ENCODE measurements at regions not wholly inside any gene's neighbourhood (a gene's known extent, or its start where the extent isn't known, plus 50 kb on each side); places are given as distances from the start of the nearest gene placed in this dataset.

DNA sequence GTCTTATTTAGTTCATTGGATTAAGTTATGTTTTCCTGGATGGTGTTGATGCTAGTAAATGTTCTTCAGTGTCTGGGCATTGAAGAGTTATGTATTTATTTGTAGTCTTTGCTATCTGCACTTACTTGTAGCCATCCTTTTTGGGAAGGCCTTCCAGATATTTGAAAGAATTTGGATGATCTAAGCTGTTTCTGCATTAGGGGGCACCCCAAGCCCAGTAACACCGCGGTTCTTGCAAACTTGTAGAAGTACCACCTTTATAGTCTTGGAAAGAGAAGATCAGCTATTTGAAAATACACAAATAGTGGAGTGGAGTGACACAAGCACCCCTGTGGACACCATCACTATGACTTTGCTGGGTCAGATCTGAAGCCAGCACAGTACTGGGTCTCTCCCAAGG is 175.9 kb upstream of the KIF2B start:
- TF ChIP-seq CTCF (IDR thresholded peaks at IDR 0.05 in 2 of 3, conservative IDR thresholded peaks at IDR 0.05 in 1 of 3; ENCODE audit: borderline replicate concordance in 1 of 3, insufficient read depth in 1 of 3, low read depth in 2 of 3, low read length in 2 of 3) = no peak
- TF ChIP-seq, protein P1, sequence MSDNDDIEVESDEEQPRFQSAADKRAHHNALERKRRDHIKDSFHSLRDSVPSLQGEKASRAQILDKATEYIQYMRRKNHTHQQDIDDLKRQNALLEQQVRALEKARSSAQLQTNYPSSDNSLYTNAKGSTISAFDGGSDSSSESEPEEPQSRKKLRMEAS (IDR thresholded peaks at IDR 0.05) = no peak
- TF ChIP-seq ZNF274 (IDR thresholded peaks at IDR 0.05; ENCODE audit: low read depth, low read length) = no peak
- no peak for TF ChIP-seq POLR2A (IDR thresholded peaks at IDR 0.05; ENCODE audit: borderline replicate concordance, extremely low read depth, insufficient read depth, insufficient read length)

Measured in HCT116 (cell line).